Trophoblast cell (in vitro differentiated cells and primary cell): ENCODE measurements at regions not wholly inside any gene's neighbourhood (a gene's known extent, or its start where the extent isn't known, plus 50 kb on each side); places are given as distances from the start of the nearest gene placed in this dataset.

ENCODE experiments used
- DNase-seq, 2 donors: peaks; one replicate each; pipeline ENCODE4 v3.0.0-alpha.2; 2016
- H2AFZ ChIP-seq: 2 replicates; pipeline ENCODE4 v1.6.1; 2013; ENCODE audit warnings: low read length, moderate library complexity, mild to moderate bottlenecking; ENCODE audit not compliant: insufficient read depth, poor library complexity
- H2AK5ac ChIP-seq: 2 replicates; pipeline ENCODE4 v1.6.1; 2013; ENCODE audit warnings: mild to moderate bottlenecking, low read length
- H2BK120ac ChIP-seq: 2 replicates; pipeline ENCODE4 v1.6.1; 2013; ENCODE audit warnings: low read length, mild to moderate bottlenecking, moderate library complexity; ENCODE audit not compliant: insufficient read depth, poor library complexity
- H2BK12ac ChIP-seq: 2 replicates; pipeline ENCODE4 v1.6.1; 2013; ENCODE audit warnings: mild to moderate bottlenecking, low read length, moderate library complexity
- H2BK5ac ChIP-seq: 2 replicates; pipeline ENCODE4 v1.6.1; 2013; ENCODE audit warnings: low read length, low read depth, moderate library complexity, mild to moderate bottlenecking; ENCODE audit not compliant: poor library complexity
- H3K14ac ChIP-seq: 2 replicates; pipeline ENCODE4 v1.6.1; 2013; ENCODE audit warnings: mild to moderate bottlenecking, low read length
- H3K18ac ChIP-seq: 2 replicates; pipeline ENCODE4 v1.6.1; 2013; ENCODE audit warnings: mild to moderate bottlenecking, low read length
- H3K23ac ChIP-seq: 2 replicates; pipeline ENCODE4 v1.6.1; 2013; ENCODE audit warnings: low read length
- H3K27ac ChIP-seq: 2 replicates; pipeline ENCODE4 v1.5.1; 2013; ENCODE audit warnings: low read depth, mild to moderate bottlenecking, inconsistent platforms, low read length, moderate library complexity
- H3K27me3 ChIP-seq: 2 replicates; pipeline ENCODE4 v1.6.1; 2013; ENCODE audit warnings: inconsistent platforms, mild to moderate bottlenecking, low read length, moderate library complexity; ENCODE audit not compliant: insufficient read depth
- H3K36me3 ChIP-seq, 2 experiments: 1 replicate in 1 of 2; 2 replicates in 1 of 2; pipeline ENCODE4 v1.6.1; 2013; ENCODE audit warnings: low read length in 2 of 2, mild to moderate bottlenecking in 2 of 2, moderate library complexity in 1 of 2; ENCODE audit not compliant: insufficient read depth in 2 of 2, control insufficient read depth in 1 of 2
- H3K4ac ChIP-seq: 2 replicates; pipeline ENCODE4 v1.6.1; 2013; ENCODE audit warnings: low read depth, mild to moderate bottlenecking, low read length, moderate library complexity
- H3K4me1 ChIP-seq, 2 experiments: 1 replicate in 1 of 2; 2 replicates in 1 of 2; pipeline ENCODE4 v1.6.1; 2013; ENCODE audit warnings: low read length in 2 of 2, mild to moderate bottlenecking in 2 of 2, moderate library complexity in 1 of 2; ENCODE audit not compliant: insufficient read depth in 2 of 2, control insufficient read depth in 1 of 2
- H3K4me2 ChIP-seq: 2 replicates; pipeline ENCODE4 v1.6.1; 2013; ENCODE audit warnings: inconsistent platforms, mild to moderate bottlenecking, low read length, moderate library complexity
- H3K4me3 ChIP-seq: 2 replicates; pipeline ENCODE4 v1.5.1; 2013; ENCODE audit warnings: mild to moderate bottlenecking, low read depth, low read length, inconsistent platforms
- H3K79me1 ChIP-seq: one replicate; pipeline ENCODE4 v1.6.1; 2013; ENCODE audit warnings: low read length
- H3K79me2 ChIP-seq: 2 replicates; pipeline ENCODE4 v1.6.1; 2013; ENCODE audit warnings: low read length, mild to moderate bottlenecking; ENCODE audit not compliant: control insufficient read depth, insufficient read depth, poor library complexity
- H3K9ac ChIP-seq: 2 replicates; pipeline ENCODE4 v1.6.1; 2013; ENCODE audit warnings: mild to moderate bottlenecking, low read length
- H3K9me3 ChIP-seq: 2 replicates; pipeline ENCODE4 v1.6.1; 2013; ENCODE audit warnings: low read depth, mild to moderate bottlenecking, control low read depth, inconsistent platforms, low read length; ENCODE audit not compliant: insufficient read depth
- H4K12ac ChIP-seq: 2 replicates; pipeline ENCODE4 v1.6.1; 2013; ENCODE audit warnings: low read depth, mild to moderate bottlenecking, low read length, moderate library complexity
- H4K8ac ChIP-seq: 2 replicates; pipeline ENCODE4 v1.6.1; 2013; ENCODE audit warnings: low read depth, mild to moderate bottlenecking, low read length, moderate library complexity
- H4K91ac ChIP-seq: one replicate; pipeline ENCODE4 v1.6.1; 2013; ENCODE audit warnings: low read depth, mild to moderate bottlenecking, low read length, moderate library complexity
- WGBS: extraction: QIAGEN DNeasy Blood & Tissue Kit; methylation state at CpG from one replicate; pipeline ENCODE4 v1.1.7; 2013; ENCODE audit warnings: missing lambda C conversion rate; ENCODE audit not compliant: insufficient read length, insufficient coverage; ENCODE audit errors: extremely low coverage; 5-methylcytosine and 5-hydroxymethylcytosine counted together

GRCh38 chr4:110704748-110705439 lies 82.0 kb upstream of the PITX2 start:
- no peak overlapping the region for H3K23ac ChIP-seq
- H3K79me2 ChIP-seq: no peaks in the 10 kb centered on the region
- H3K4me2 ChIP-seq: no peak overlapping the region
- no peaks in the 10 kb centered on the region for H3K27me3 ChIP-seq
- no peak overlapping the region for H2BK5ac ChIP-seq
- no peak overlapping the region for H4K12ac ChIP-seq
- H4K91ac ChIP-seq: no peak overlapping the region
- no peaks in the 10 kb centered on the region for H3K4me1 ChIP-seq
- no peak overlapping the region for H4K8ac ChIP-seq
- no peak overlapping the region for H2AFZ ChIP-seq
- no peak overlapping the region for H3K27ac ChIP-seq
- no peak overlapping the region for H3K4ac ChIP-seq
- WGBS: no CpG with 5 or more reads among the region's 7 CpGs
- H3K9me3 ChIP-seq: no peaks in the 10 kb centered on the region
- H2BK120ac ChIP-seq: no peak overlapping the region
- DNase-seq: no peak
- no peak overlapping the region for H3K9ac ChIP-seq
- no peaks in the 10 kb centered on the region for H3K79me1 ChIP-seq
- H3K4me3 ChIP-seq: no peak overlapping the region
- no peak overlapping the region for H3K14ac ChIP-seq
- H3K36me3 ChIP-seq: no peaks in the 10 kb centered on the region
- H2AK5ac ChIP-seq: no peak overlapping the region
- H2BK12ac ChIP-seq: no peak overlapping the region
- H3K18ac ChIP-seq: no peak overlapping the region

- no peak overlapping the region for H4K12ac ChIP-seq
- H4K91ac ChIP-seq: no peak overlapping the region
- H4K8ac ChIP-seq: no peak overlapping the region
- H3K27me3 ChIP-seq: no peaks in the 10 kb centered on the region
- no peak overlapping the region for H3K27ac ChIP-seq
- no peak overlapping the region for H3K4ac ChIP-seq
- no CpG with 5 or more reads among the region's 4 CpGs for WGBS
- no peak overlapping the region for H3K23ac ChIP-seq
- no peak overlapping the region for H2BK5ac ChIP-seq
- no peak overlapping the region for H2BK120ac ChIP-seq
- no peak overlapping the region for H2BK12ac ChIP-seq
- DNase-seq: no peak
- H3K14ac ChIP-seq: no peak overlapping the region
- H3K79me2 ChIP-seq: no peaks in the 10 kb centered on the region
- no peak overlapping the region for H2AFZ ChIP-seq
- no peaks in the 10 kb centered on the region for H3K36me3 ChIP-seq
- H3K18ac ChIP-seq: no peak overlapping the region
- H3K4me2 ChIP-seq: no peak overlapping the region
- no peaks in the 10 kb centered on the region for H3K4me1 ChIP-seq
- no peak overlapping the region for H3K4me3 ChIP-seq
- H3K9me3 ChIP-seq: no peaks in the 10 kb centered on the region
- no peak overlapping the region for H3K9ac ChIP-seq
- H3K79me1 ChIP-seq: no peaks in the 10 kb centered on the region
- H2AK5ac ChIP-seq: no peak overlapping the region
Measured at GRCh38 chr4:110705440-110705782, 82.5 kb upstream of the PITX2 start.

- Histone ChIP-seq H3K36me3 (no peaks in the 10 kb centered on the region), H3K4me3 (no peak overlapping the region), H3K18ac (no peak overlapping the region), H4K12ac (no peak overlapping the region), H2AK5ac (no peak overlapping the region), H3K79me2 (no peaks in the 10 kb centered on the region), H3K23ac (no peak overlapping the region), H4K8ac (no peak overlapping the region), H3K9ac (no peak overlapping the region), H3K4me2 (no peak overlapping the region), H3K4ac (no peak overlapping the region), H2BK120ac (no peak overlapping the region), H3K27me3 (no peaks in the 10 kb centered on the region), H3K14ac (no peak overlapping the region), H3K4me1 (no peaks in the 10 kb centered on the region), H2BK5ac (no peak overlapping the region), H3K27ac (no peak overlapping the region), H4K91ac (no peak overlapping the region), H2BK12ac (no peak overlapping the region), H3K79me1 (no peaks in the 10 kb centered on the region), H3K9me3 (no peaks in the 10 kb centered on the region), H2AFZ (no peak overlapping the region)
- no peak for DNase-seq
- no CpG with 5 or more reads among the region's 2 CpGs for WGBS
Measured at GRCh38 chr4:110710070-110710469, 87.2 kb upstream of the PITX2 start.

GRCh38 chr4:110712486-110712885 lies 89.6 kb upstream of the PITX2 start:
- no peak overlapping the region for H4K12ac ChIP-seq
- H2BK12ac ChIP-seq: no peak overlapping the region
- H3K18ac ChIP-seq: no peak overlapping the region
- DNase-seq: no peak
- H3K9me3 ChIP-seq: peaks cover 1% of the 10 kb centered on the region
- no peaks in the 10 kb centered on the region for H3K79me2 ChIP-seq
- H2AK5ac ChIP-seq: no peak overlapping the region
- no peaks in the 10 kb centered on the region for H3K27me3 ChIP-seq
- no peak overlapping the region for H3K9ac ChIP-seq
- H4K8ac ChIP-seq: no peak overlapping the region
- H3K4me3 ChIP-seq: no peak overlapping the region
- no peak overlapping the region for H2AFZ ChIP-seq
- no peak overlapping the region for H4K91ac ChIP-seq
- H3K4me2 ChIP-seq: no peak overlapping the region
- no peak overlapping the region for H2BK120ac ChIP-seq
- no peak overlapping the region for H2BK5ac ChIP-seq
- H3K27ac ChIP-seq: no peak overlapping the region
- H3K14ac ChIP-seq: no peak overlapping the region
- H3K36me3 ChIP-seq: no peaks in the 10 kb centered on the region
- H3K4ac ChIP-seq: no peak overlapping the region
- H3K4me1 ChIP-seq: no peaks in the 10 kb centered on the region
- no CpG with 5 or more reads among the region's 3 CpGs for WGBS
- no peaks in the 10 kb centered on the region for H3K79me1 ChIP-seq
- H3K23ac ChIP-seq: peak overlapping the region; percentile 22
